Small intestine (tissue), 7 donors: ENCODE measurements at regions not wholly inside any gene's neighbourhood (a gene's known extent, or its start where the extent isn't known, plus 50 kb on each side); places are given as distances from the start of the nearest gene placed in this dataset.
"Not testable (repeated sequence)": the region's sequence is repeated elsewhere in the genome, so short reads cannot be mapped to it uniquely, and the experiment has no call there.

ENCODE experiments used
- DNase-seq, 2 donors: peaks; one replicate each; pipeline versions ENCODE4 v3.0.0 to v3.0.0-alpha.2; 2013
- FAIRE-seq: peaks from 2 replicates; lab custom pipeline; 2012; peaks lifted over from hg19 to GRCh38; lab: Jason Lieb, UNC
- H3K27ac ChIP-seq, 3 donors: one replicate each; pipeline ENCODE4 v1.5.1; 2013; ENCODE audit warnings: low read length in 2 of 3, mild to moderate bottlenecking in 2 of 3, control low read depth in 1 of 3, inconsistent platforms in 1 of 3, low read depth in 1 of 3, moderate library complexity in 1 of 3
- H3K27me3 ChIP-seq, 3 donors: one replicate each; pipeline ENCODE4 v1.6.1; 2013; ENCODE audit warnings: low read length in 3 of 3, inconsistent platforms in 1 of 3; ENCODE audit not compliant: control insufficient read depth in 3 of 3, insufficient read depth in 3 of 3
- H3K36me3 ChIP-seq, 3 donors: one replicate each; pipeline ENCODE4 v1.6.1; 2013; ENCODE audit warnings: low read length in 3 of 3, inconsistent platforms in 1 of 3, low read depth in 1 of 3, mild to moderate bottlenecking in 1 of 3, moderate library complexity in 1 of 3; ENCODE audit not compliant: control insufficient read depth in 3 of 3, insufficient read depth in 2 of 3
- H3K4me1 ChIP-seq, 3 donors: one replicate each; pipeline ENCODE4 v1.6.1; 2013; ENCODE audit warnings: low read length in 2 of 3, inconsistent platforms in 1 of 3, low read depth in 1 of 3, mild to moderate bottlenecking in 1 of 3, moderate library complexity in 1 of 3; ENCODE audit not compliant: control insufficient read depth in 3 of 3, insufficient read depth in 2 of 3
- H3K4me3 ChIP-seq, 3 donors: one replicate each; pipeline ENCODE4 v1.5.1; 2013; ENCODE audit warnings: low read length in 3 of 3, control low read depth in 1 of 3, inconsistent platforms in 1 of 3, low read depth in 1 of 3, mild to moderate bottlenecking in 1 of 3, moderate library complexity in 1 of 3
- H3K9me3 ChIP-seq, 2 donors: one replicate each; pipeline ENCODE4 v1.6.1; 2013; ENCODE audit warnings: low read depth in 1 of 2, low read length in 1 of 2; ENCODE audit not compliant: control insufficient read depth in 2 of 2, insufficient read depth in 1 of 2
- WGBS, 3 donors: extraction: QIAGEN DNeasy Blood & Tissue Kit; methylation state at CpG; one replicate each; pipeline ENCODE4 v1.1.7; 2013; 5-methylcytosine and 5-hydroxymethylcytosine counted together
- donor health status: healthy with polysubstance abuse.
- donor health status: control.
- donor health status: control.
- donor health status: Bipolar disorder and iron deficiency.
- donor health status: healthy.

- not testable (repeated sequence) for H3K9me3 ChIP-seq, H3K27me3 ChIP-seq, FAIRE-seq, H3K4me3 ChIP-seq, H3K27ac ChIP-seq, H3K4me1 ChIP-seq, H3K36me3 ChIP-seq, DNase-seq
- 62 to 67% (median 67%) methylated on average over 8 of the region's 8 CpGs for WGBS, 3 donors
Observed at GRCh38 chr4:115975421-115976001, 862.1 kb upstream of the NDST4 start.

GRCh38 chr4:115973768-115974167 lies 860.3 kb upstream of the NDST4 start:
- 7 to 10% (median 10%) methylated on average over 1 of the region's 1 CpG for WGBS, 3 donors
- H3K4me3 ChIP-seq: no peak overlapping the region
- H3K4me1 ChIP-seq: no peaks in the 10 kb centered on the region
- H3K27me3 ChIP-seq: no peaks in the 10 kb centered on the region
- no peak overlapping the region for H3K27ac ChIP-seq
- no peak for FAIRE-seq
- no peaks in the 10 kb centered on the region for H3K9me3 ChIP-seq
- no peaks in the 10 kb centered on the region for H3K36me3 ChIP-seq
- no peak for DNase-seq

GRCh38 chr4:115972967-115973366 lies 859.5 kb upstream of the NDST4 start:
- no peak for FAIRE-seq
- H3K36me3 ChIP-seq: no peaks in the 10 kb centered on the region

GRCh38 chr4:115970859-115971258 lies 857.4 kb upstream of the NDST4 start:
- Histone ChIP-seq H3K27ac (no peak overlapping the region), H3K36me3 (no peaks in the 10 kb centered on the region), H3K27me3 (no peaks in the 10 kb centered on the region), H3K4me1 (no peaks in the 10 kb centered on the region), H3K9me3 (no peaks in the 10 kb centered on the region), H3K4me3 (no peak overlapping the region)
- 89 to 96% (median 95%) methylated on average over 2 of the region's 2 CpGs for WGBS, 3 donors
- no peak for FAIRE-seq
- DNase-seq: no peak

More at GRCh38 chr4:115972967-115973366, 859.5 kb upstream of the NDST4 start:
- Histone ChIP-seq H3K27ac (no peak overlapping the region), H3K9me3 (no peaks in the 10 kb centered on the region), H3K4me1 (no peaks in the 10 kb centered on the region), H3K27me3 (no peaks in the 10 kb centered on the region), H3K4me3 (no peak overlapping the region)
- DNase-seq: no peak
- WGBS, 3 donors: 81 to 88% (median 83%) methylated on average over 2 of the region's 2 CpGs

- Histone ChIP-seq H3K36me3 (no peaks in the 10 kb centered on the region), H3K27me3 (no peaks in the 10 kb centered on the region), H3K4me3 (no peak overlapping the region), H3K4me1 (no peaks in the 10 kb centered on the region), H3K27ac (no peak overlapping the region), H3K9me3 (no peaks in the 10 kb centered on the region)
- 42 to 76% (median 70%) methylated on average over 1 of the region's 1 CpG for WGBS, 3 donors
- DNase-seq: no peak
- no peak for FAIRE-seq
Observed at GRCh38 chr4:115969756-115970155, 856.3 kb upstream of the NDST4 start.

- Histone ChIP-seq H3K4me1 (no peaks in the 10 kb centered on the region), H3K27me3 (no peaks in the 10 kb centered on the region), H3K27ac (no peak overlapping the region), H3K4me3 (no peak overlapping the region), H3K36me3 (no peaks in the 10 kb centered on the region), H3K9me3 (no peaks in the 10 kb centered on the region)
- WGBS, 3 donors: 92 to 95% (median 94%) methylated on average over 3 of the region's 3 CpGs
- no peak for FAIRE-seq
- no peak for DNase-seq
Observed at GRCh38 chr4:115965588-115965987, 852.2 kb upstream of the NDST4 start.

GRCh38 chr4:115956054-115956796 lies 842.8 kb upstream of the NDST4 start:
- H3K4me1 ChIP-seq, H3K27ac ChIP-seq, H3K36me3 ChIP-seq, FAIRE-seq, H3K4me3 ChIP-seq, H3K27me3 ChIP-seq, DNase-seq, H3K9me3 ChIP-seq: not testable (repeated sequence)
- 58 to 71% (median 70%) methylated on average over 6 of the region's 6 CpGs for WGBS, 3 donors

- WGBS, 3 donors: 85 to 90% (median 88%) methylated on average over 10 of the region's 10 CpGs
Observed at GRCh38 chr4:115950806-115951205, 837.4 kb upstream of the NDST4 start.

More at GRCh38 chr4:115950806-115951205, 837.4 kb upstream of the NDST4 start:
- no peaks in the 10 kb centered on the region for H3K36me3 ChIP-seq
- no peak overlapping the region for H3K27ac ChIP-seq
- no peaks in the 10 kb centered on the region for H3K4me1 ChIP-seq
- H3K4me3 ChIP-seq: no peak overlapping the region
- FAIRE-seq: no peak
- no peak for DNase-seq
- H3K27me3 ChIP-seq: no peaks in the 10 kb centered on the region
- no peaks in the 10 kb centered on the region for H3K9me3 ChIP-seq
